Stomach (tissue), 8 donors: ENCODE measurements at regions not wholly inside any gene's neighbourhood (a gene's known extent, or its start where the extent isn't known, plus 50 kb on each side); places are given as distances from the start of the nearest gene placed in this dataset.

Experiments used
- DNase-seq, 2 donors: peaks; one replicate each; pipeline versions ENCODE4 v3.0.0 to v3.0.0-alpha.2; 2013 to 2019
- H3K27ac ChIP-seq, 5 donors: fragments of 200-600 bp in 4 of 5; sonication (generic) in 4 of 5; one replicate each; pipeline ENCODE4 v1.5.1; 2013 to 2019; ENCODE audit warnings: mild to moderate bottlenecking in 1 of 5, moderate library complexity in 1 of 5
- H3K27me3 ChIP-seq, 3 donors: fragments of 200-600 bp; sonication (generic); one replicate each; pipeline ENCODE4 v1.5.1; 2017 to 2019; ENCODE audit warnings: mixed run types in 1 of 3
- H3K36me3 ChIP-seq, 4 donors: fragments of 200-600 bp; sonication (generic); 1 replicate in 3 of 4; 2 replicates in 1 of 4; pipeline ENCODE4 v1.5.1; 2016 to 2019
- H3K4me1 ChIP-seq, 4 donors: fragments of 200-600 bp; sonication (generic); one replicate each; pipeline ENCODE4 v1.5.1; 2016 to 2019
- H3K4me3 ChIP-seq, 4 donors: fragments of 200-600 bp; sonication (generic) in 3 of 4; one replicate each; pipeline ENCODE4 v1.5.1; 2016 to 2019; ENCODE audit warnings: mild to moderate bottlenecking in 1 of 4
- H3K9me3 ChIP-seq, 4 donors: fragments of 200-600 bp; sonication (generic); one replicate each; pipeline ENCODE4 v1.5.1; 2016 to 2019
- EP300 ChIP-seq: sonication (generic); formaldehyde crosslinking; IDR thresholded peaks from one replicate; pipeline ENCODE4 v1.6.1; 2017; ENCODE audit warnings: antibody characterized with exemption
- POLR2A ChIP-seq, 4 donors: fragments of 450-650 bp; IDR thresholded peaks; one replicate each; pipeline ENCODE4 v1.6.1; 2016; ENCODE audit warnings: antibody characterized with exemption in 4 of 4, control low read depth in 2 of 4, mild to moderate bottlenecking in 1 of 4, moderate library complexity in 1 of 4
- POLR2AphosphoS5 ChIP-seq, 3 donors: sonication (generic); formaldehyde crosslinking; IDR thresholded peaks; one replicate each; pipeline ENCODE4 v1.6.1; 2016; ENCODE audit warnings: antibody characterized with exemption in 3 of 3
- WGBS, 5 donors: extraction: QIAGEN DNeasy Blood & Tissue Kit in 3 of 5; methylation state at CpG; one replicate each; pipeline versions ENCODE4 v1.1.5 to v1.1.7; 2013 to 2018; 5-methylcytosine and 5-hydroxymethylcytosine counted together
- intact Hi-C: fragments of 100-400 bp; cut with DNase I; formaldehyde crosslinking; loops from one replicate; pipeline ENCODE4 v1.15.1; 2023; ENCODE audit warnings: low total_unique reads
- TF ChIP-seq, protein P1 (sequence below), 7 experiments: fragments of 450-650 bp in 4 of 7; fragments of 200-600 bp in 3 of 7; sonication (generic) in 3 of 7; IDR thresholded peaks; one replicate each; pipeline ENCODE4 v1.5.1; 2016 to 2019; ENCODE audit warnings: antibody characterized with exemption in 7 of 7, control low read depth in 2 of 7, mild to moderate bottlenecking in 1 of 7
- donor health status: healthy with polysubstance abuse.
- donor health status: Bipolar disorder and iron deficiency.
- donor health status: healthy.

DNA sequence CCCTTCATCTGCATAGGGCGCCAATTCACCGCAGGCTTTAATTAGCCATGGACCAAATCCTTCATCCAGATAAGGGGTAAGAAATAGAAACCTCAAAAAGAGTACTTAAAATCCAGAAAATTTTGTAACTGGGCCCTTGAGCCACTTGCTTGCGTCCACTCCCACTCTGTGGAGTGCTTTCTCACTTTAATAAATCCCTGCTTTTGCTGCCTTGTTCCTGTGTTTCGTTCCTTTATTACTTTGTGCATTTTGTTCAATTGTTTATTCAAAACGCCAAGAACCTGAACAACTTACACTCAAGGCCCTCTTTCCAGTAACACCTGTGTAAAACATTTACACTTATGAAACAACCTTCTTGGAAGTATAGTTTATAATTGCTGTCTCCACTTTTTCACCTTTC is 66.5 kb downstream of the HMHB1 start:
- H3K27ac ChIP-seq = no peak overlapping the region
- intact Hi-C loops = no loop called here
- TF ChIP-seq EP300 = no peak
- TF ChIP-seq POLR2A (IDR thresholded peaks at IDR 0.05) = no peak
- no peak for TF ChIP-seq POLR2AphosphoS5 (IDR thresholded peaks at IDR 0.05)
- TF ChIP-seq, protein P1, sequence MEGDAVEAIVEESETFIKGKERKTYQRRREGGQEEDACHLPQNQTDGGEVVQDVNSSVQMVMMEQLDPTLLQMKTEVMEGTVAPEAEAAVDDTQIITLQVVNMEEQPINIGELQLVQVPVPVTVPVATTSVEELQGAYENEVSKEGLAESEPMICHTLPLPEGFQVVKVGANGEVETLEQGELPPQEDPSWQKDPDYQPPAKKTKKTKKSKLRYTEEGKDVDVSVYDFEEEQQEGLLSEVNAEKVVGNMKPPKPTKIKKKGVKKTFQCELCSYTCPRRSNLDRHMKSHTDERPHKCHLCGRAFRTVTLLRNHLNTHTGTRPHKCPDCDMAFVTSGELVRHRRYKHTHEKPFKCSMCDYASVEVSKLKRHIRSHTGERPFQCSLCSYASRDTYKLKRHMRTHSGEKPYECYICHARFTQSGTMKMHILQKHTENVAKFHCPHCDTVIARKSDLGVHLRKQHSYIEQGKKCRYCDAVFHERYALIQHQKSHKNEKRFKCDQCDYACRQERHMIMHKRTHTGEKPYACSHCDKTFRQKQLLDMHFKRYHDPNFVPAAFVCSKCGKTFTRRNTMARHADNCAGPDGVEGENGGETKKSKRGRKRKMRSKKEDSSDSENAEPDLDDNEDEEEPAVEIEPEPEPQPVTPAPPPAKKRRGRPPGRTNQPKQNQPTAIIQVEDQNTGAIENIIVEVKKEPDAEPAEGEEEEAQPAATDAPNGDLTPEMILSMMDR (IDR thresholded peaks at IDR 0.05) = no peak
- no peaks in the 10 kb centered on the region for H3K27me3 ChIP-seq
- H3K9me3 ChIP-seq = no peaks in the 10 kb centered on the region
- H3K4me3 ChIP-seq = no peak overlapping the region
- no peaks in the 10 kb centered on the region for H3K36me3 ChIP-seq
- WGBS, 5 donors = 91 to 96% (median 95%) methylated on average over 5 of the region's 5 CpGs
- H3K4me1 ChIP-seq = no peaks in the 10 kb centered on the region
- DNase-seq = no peak

GRCh38 chr5:143879646-143880045 is 67.7 kb downstream of the HMHB1 start:
- intact Hi-C loops = no loop called here
- no peak overlapping the region for H3K4me3 ChIP-seq
- H3K27ac ChIP-seq = no peak overlapping the region
- no peaks in the 10 kb centered on the region for H3K9me3 ChIP-seq
- DNase-seq = no peak
- no peaks in the 10 kb centered on the region for H3K4me1 ChIP-seq
- no peaks in the 10 kb centered on the region for H3K27me3 ChIP-seq
- TF ChIP-seq POLR2A (IDR thresholded peaks at IDR 0.05) = no peak
- TF ChIP-seq, protein P1 (IDR thresholded peaks at IDR 0.05) = no peak
- TF ChIP-seq POLR2AphosphoS5 (IDR thresholded peaks at IDR 0.05) = no peak
- TF ChIP-seq EP300 = no peak
- H3K36me3 ChIP-seq = no peaks in the 10 kb centered on the region
- WGBS, 5 donors = 58 to 70% (median 63%) methylated on average over 3 of the region's 3 CpGs

DNA sequence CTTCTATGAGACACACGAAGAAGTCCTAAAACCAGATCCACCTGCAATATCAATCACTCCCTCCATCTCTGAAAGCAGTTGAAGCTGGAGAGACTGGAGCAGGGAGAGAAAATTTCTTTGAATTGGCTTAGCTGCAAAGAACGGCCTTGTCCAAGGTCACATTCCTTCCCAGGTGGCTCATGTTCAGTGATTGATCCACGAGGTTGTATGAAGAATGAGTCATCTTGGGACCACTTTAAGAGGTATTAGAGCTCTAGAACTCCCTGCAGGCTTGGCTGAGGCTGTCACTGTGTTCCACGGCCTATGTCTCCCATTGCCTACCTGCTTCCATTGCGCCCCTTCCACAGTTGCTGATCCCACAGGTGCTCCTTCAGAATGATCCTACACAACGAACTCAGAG is 68.2 kb downstream of the HMHB1 start:
- Histone ChIP-seq H3K9me3 (no peaks in the 10 kb centered on the region), H3K36me3 (no peaks in the 10 kb centered on the region), H3K4me1 (no peaks in the 10 kb centered on the region), H3K27ac (no peak overlapping the region), H3K27me3 (no peaks in the 10 kb centered on the region), H3K4me3 (no peak overlapping the region)
- TF ChIP-seq POLR2AphosphoS5 (IDR thresholded peaks at IDR 0.05) (no peak), EP300 (no peak), POLR2A (IDR thresholded peaks at IDR 0.05) (no peak)
- TF ChIP-seq, protein P1 (IDR thresholded peaks at IDR 0.05) = no peak
- WGBS, 5 donors = 64 to 76% (median 71%) methylated on average over 6 of the region's 6 CpGs
- intact Hi-C loops = no loop called here
- no peak for DNase-seq

GRCh38 chr5:143882520-143882919 is 70.6 kb downstream of the HMHB1 start:
- Histone ChIP-seq H3K36me3 (no peaks in the 10 kb centered on the region), H3K27ac (no peak overlapping the region), H3K4me1 (peaks cover 0 to 14% (median under 1%) of the 10 kb centered on the region in 4 donors), H3K9me3 (no peaks in the 10 kb centered on the region), H3K4me3 (no peak overlapping the region), H3K27me3 (no peaks in the 10 kb centered on the region)
- 89 to 95% (median 91%) methylated on average over 5 of the region's 5 CpGs for WGBS, 5 donors
- intact Hi-C loops = no loop called here
- TF ChIP-seq POLR2AphosphoS5 (IDR thresholded peaks at IDR 0.05) = no peak
- no peak for TF ChIP-seq EP300
- TF ChIP-seq POLR2A (IDR thresholded peaks at IDR 0.05) = no peak
- TF ChIP-seq, protein P1 (IDR thresholded peaks at IDR 0.05) = no peak
- no peak for DNase-seq
